ENCODE measurements at regions not wholly inside any gene's neighbourhood (a gene's known extent, or its start where the extent isn't known, plus 50 kb on each side); places are given as distances from the start of the nearest gene placed in this dataset.

DNA sequence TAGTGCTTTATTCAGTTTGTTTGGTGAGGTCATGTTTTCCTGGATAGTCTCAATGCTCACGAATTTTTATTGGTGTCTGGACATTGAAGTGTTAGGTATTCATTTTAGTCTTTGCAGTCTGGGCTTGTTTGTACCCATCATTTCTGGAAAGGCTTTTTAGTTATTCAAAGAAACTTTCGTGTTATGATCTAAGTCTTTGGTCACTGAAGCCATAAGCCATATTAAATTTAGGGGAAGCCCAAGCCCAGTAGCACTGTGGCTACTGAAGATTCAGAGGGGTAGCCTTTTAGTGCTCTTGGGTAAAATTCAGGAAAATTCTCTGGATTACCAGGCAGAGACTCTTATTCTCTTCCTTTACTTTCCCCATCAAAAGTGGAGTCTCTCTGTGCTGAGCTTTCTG is 56.2 kb upstream of the PEX5L start:
- Histone ChIP-seq H3K9me3 (ENCODE audit: control insufficient read depth, insufficient read depth, low read length) (peaks cover 3% of the 10 kb centered on the region), H3K4me3 (ENCODE audit: low read length) (no peak overlapping the region), H3K27me3 (ENCODE audit: control insufficient read depth, insufficient read depth, low read length) (no peaks in the 10 kb centered on the region), H3K27ac (ENCODE audit: low read length) (no peak overlapping the region), H3K4me1 (ENCODE audit: control insufficient read depth, insufficient read depth, low read length) (no peaks in the 10 kb centered on the region), H3K36me3 (ENCODE audit: control insufficient read depth, insufficient read depth, low read length) (no peaks in the 10 kb centered on the region)
- no peak overlapping the region for H3K4me3 Mint-ChIP-seq
- H3K4me1 Mint-ChIP-seq = no peaks in the 10 kb centered on the region
- TF ChIP-seq, protein P1, sequence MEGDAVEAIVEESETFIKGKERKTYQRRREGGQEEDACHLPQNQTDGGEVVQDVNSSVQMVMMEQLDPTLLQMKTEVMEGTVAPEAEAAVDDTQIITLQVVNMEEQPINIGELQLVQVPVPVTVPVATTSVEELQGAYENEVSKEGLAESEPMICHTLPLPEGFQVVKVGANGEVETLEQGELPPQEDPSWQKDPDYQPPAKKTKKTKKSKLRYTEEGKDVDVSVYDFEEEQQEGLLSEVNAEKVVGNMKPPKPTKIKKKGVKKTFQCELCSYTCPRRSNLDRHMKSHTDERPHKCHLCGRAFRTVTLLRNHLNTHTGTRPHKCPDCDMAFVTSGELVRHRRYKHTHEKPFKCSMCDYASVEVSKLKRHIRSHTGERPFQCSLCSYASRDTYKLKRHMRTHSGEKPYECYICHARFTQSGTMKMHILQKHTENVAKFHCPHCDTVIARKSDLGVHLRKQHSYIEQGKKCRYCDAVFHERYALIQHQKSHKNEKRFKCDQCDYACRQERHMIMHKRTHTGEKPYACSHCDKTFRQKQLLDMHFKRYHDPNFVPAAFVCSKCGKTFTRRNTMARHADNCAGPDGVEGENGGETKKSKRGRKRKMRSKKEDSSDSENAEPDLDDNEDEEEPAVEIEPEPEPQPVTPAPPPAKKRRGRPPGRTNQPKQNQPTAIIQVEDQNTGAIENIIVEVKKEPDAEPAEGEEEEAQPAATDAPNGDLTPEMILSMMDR (IDR thresholded peaks at IDR 0.05) = no peak
- peaks cover 3 to 10% of the 10 kb centered on the region in 2 donors for H3K9me3 Mint-ChIP-seq
- H3K27me3 Mint-ChIP-seq (ENCODE audit: low read depth in 2 of 2) = no peaks in the 10 kb centered on the region
- H3K27ac Mint-ChIP-seq = no peak overlapping the region
- WGBS (ENCODE audit: insufficient coverage) = 54% methylated on average over 2 of the region's 2 CpGs
- intact Hi-C loops (cut with micrococcal nuclease) = no loop called here
- no peak for DNase-seq
- H3K36me3 Mint-ChIP-seq = no peaks in the 10 kb centered on the region
- ATAC-seq = no peak

DNA sequence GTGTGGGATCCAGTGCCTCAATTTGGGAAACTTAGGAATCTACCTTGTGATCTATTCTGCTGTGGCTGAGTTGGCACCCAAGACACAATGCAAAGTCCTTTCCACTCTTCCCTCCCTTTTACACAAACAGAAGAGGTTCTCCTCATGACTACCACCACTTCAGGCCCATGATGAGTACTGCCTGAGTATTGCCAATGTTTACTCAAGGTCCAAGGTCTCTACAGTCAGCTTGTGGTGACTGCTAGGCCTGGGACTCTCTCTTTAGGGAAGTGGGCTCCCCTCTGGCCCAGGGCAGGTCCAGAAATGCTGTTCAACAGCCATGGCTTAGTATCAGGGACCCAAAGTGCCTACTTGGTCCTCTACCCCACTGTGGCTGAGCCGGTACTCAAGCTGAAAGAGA is 56.8 kb upstream of the PEX5L start:
- Histone ChIP-seq H3K4me1 (ENCODE audit: control insufficient read depth, insufficient read depth, low read length) (no peaks in the 10 kb centered on the region), H3K36me3 (ENCODE audit: control insufficient read depth, insufficient read depth, low read length) (no peaks in the 10 kb centered on the region), H3K9me3 (ENCODE audit: control insufficient read depth, insufficient read depth, low read length) (peaks cover 3% of the 10 kb centered on the region), H3K27me3 (ENCODE audit: control insufficient read depth, insufficient read depth, low read length) (no peaks in the 10 kb centered on the region), H3K4me3 (ENCODE audit: low read length) (no peak overlapping the region), H3K27ac (ENCODE audit: low read length) (no peak overlapping the region)
- WGBS (ENCODE audit: insufficient coverage) = 94% methylated on average over 1 of the region's 1 CpG
- ATAC-seq (no peak), DNase-seq (no peak)
- intact Hi-C loops (cut with micrococcal nuclease) = no loop called here
- Mint-ChIP-seq H3K4me3 (no peak overlapping the region), H3K36me3 (no peaks in the 10 kb centered on the region), H3K27ac (no peak overlapping the region), H3K4me1 (no peaks in the 10 kb centered on the region), H3K27me3 (ENCODE audit: low read depth in 2 of 2) (no peaks in the 10 kb centered on the region), H3K9me3 (peaks cover 3 to 10% of the 10 kb centered on the region in 2 donors)
- TF ChIP-seq, protein P1 (IDR thresholded peaks at IDR 0.05) = no peak

DNA sequence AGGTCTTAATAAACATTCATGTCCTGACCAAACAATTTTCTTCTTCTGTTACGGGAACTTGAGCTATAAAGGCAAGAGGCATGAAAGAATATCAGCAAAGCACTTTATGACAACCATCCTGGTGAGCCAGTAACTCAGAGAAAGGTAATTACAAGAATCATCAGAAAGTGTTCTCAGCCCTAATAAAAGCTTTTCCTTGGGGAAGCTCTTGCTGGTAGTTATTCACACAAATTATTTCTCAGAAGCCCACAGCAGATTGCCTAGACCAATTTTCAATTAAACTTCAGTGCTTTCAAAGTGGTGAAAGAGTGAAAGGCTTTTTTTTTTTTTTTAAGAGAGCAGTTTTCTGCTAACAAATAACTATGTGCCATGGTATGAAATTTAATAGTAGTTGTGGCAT is 60.9 kb upstream of the PEX5L start:
- no peaks in the 10 kb centered on the region for H3K4me1 Mint-ChIP-seq
- TF ChIP-seq, protein P1 (IDR thresholded peaks at IDR 0.05) = no peak
- Histone ChIP-seq H3K36me3 (ENCODE audit: control insufficient read depth, insufficient read depth, low read length) (no peaks in the 10 kb centered on the region), H3K27me3 (ENCODE audit: control insufficient read depth, insufficient read depth, low read length) (no peaks in the 10 kb centered on the region), H3K4me1 (ENCODE audit: control insufficient read depth, insufficient read depth, low read length) (no peaks in the 10 kb centered on the region), H3K4me3 (ENCODE audit: low read length) (no peak overlapping the region), H3K9me3 (ENCODE audit: control insufficient read depth, insufficient read depth, low read length) (peaks cover 3% of the 10 kb centered on the region), H3K27ac (ENCODE audit: low read length) (no peak overlapping the region)
- intact Hi-C loops (cut with micrococcal nuclease) = no loop called here
- H3K27me3 Mint-ChIP-seq (ENCODE audit: low read depth in 2 of 2) = no peaks in the 10 kb centered on the region
- H3K4me3 Mint-ChIP-seq = no peak overlapping the region
- DNase-seq = no peak
- no peaks in the 10 kb centered on the region for H3K36me3 Mint-ChIP-seq
- WGBS (ENCODE audit: insufficient coverage) = 80% methylated on average over 1 of the region's 1 CpG
- H3K27ac Mint-ChIP-seq = no peak overlapping the region
- ATAC-seq = no peak
- peaks cover 4 to 6% of the 10 kb centered on the region in 2 donors for H3K9me3 Mint-ChIP-seq

DNA sequence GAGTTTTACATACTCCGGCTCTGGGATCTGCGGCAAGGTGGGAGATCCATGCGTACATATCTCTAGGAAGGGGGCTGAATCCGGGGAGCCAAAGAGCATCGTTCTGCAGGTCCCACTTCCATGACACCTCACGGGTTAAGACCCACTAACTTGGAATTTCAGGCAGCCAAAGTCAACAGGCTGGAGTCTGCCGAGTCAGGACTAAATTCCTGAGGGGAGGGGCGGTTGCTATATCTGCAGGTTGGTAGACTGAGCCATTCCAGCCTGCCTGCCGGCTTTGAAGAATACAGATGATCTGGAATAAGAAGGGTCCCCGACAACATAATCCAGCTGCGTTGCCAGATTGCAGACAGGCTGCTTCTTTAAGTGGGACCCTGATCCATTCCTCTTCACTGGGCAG is 65.4 kb upstream of the PEX5L start:
- Mint-ChIP-seq H3K9me3 (peaks cover 7 to 9% of the 10 kb centered on the region in 2 donors), H3K4me1 (no peaks in the 10 kb centered on the region), H3K4me3 (no peak overlapping the region), H3K27ac (no peak overlapping the region), H3K27me3 (ENCODE audit: low read depth in 2 of 2) (no peaks in the 10 kb centered on the region), H3K36me3 (peaks cover 6% of the 10 kb centered on the region)
- WGBS (ENCODE audit: insufficient coverage) = 83% methylated on average over 11 of the region's 11 CpGs
- no peak for ATAC-seq
- Histone ChIP-seq H3K9me3 (ENCODE audit: control insufficient read depth, insufficient read depth, low read length) (no peaks in the 10 kb centered on the region), H3K27me3 (ENCODE audit: control insufficient read depth, insufficient read depth, low read length) (no peaks in the 10 kb centered on the region), H3K36me3 (ENCODE audit: control insufficient read depth, insufficient read depth, low read length) (no peaks in the 10 kb centered on the region), H3K4me1 (ENCODE audit: control insufficient read depth, insufficient read depth, low read length) (no peaks in the 10 kb centered on the region), H3K27ac (ENCODE audit: low read length) (no peak overlapping the region), H3K4me3 (ENCODE audit: low read length) (no peak overlapping the region)
- TF ChIP-seq, protein P1 (IDR thresholded peaks at IDR 0.05) = no peak
- intact Hi-C loops (cut with micrococcal nuclease) = no loop called here
- no peak for DNase-seq
